Right lobe of liver (tissue), 6 donors: ENCODE measurements at regions not wholly inside any gene's neighbourhood (a gene's known extent, or its start where the extent isn't known, plus 50 kb on each side); places are given as distances from the start of the nearest gene placed in this dataset.

Experiments
- ATAC-seq, 4 donors: fragments of 200-7000 bp; cut with Tn5 transposase; one replicate each; pipeline ENCODE4 v1.9.1; 2020; ENCODE audit warnings: mild to moderate bottlenecking in 4 of 4, moderate library complexity in 4 of 4
- DNase-seq, 3 donors: peaks; one replicate each; pipeline ENCODE4 v3.0.0-alpha.2; 2020
- H3K27ac ChIP-seq, 3 donors: fragments of 200-600 bp; one replicate each; pipeline ENCODE4 v1.8.0; 2022
- H3K27me3 ChIP-seq, 2 donors: fragments of 200-600 bp; one replicate each; pipeline ENCODE4 v1.8.0; 2022
- H3K36me3 ChIP-seq, 4 donors: fragments of 200-600 bp; sonication (generic) in 1 of 4; one replicate each; pipeline versions ENCODE4 v1.5.1 to v1.8.0; 2017 to 2022; ENCODE audit warnings: control low read depth in 1 of 4
- H3K4me1 ChIP-seq, 4 donors: fragments of 200-600 bp; sonication (generic) in 1 of 4; one replicate each; pipeline versions ENCODE4 v1.5.1 to v1.8.0; 2017 to 2022; ENCODE audit warnings: control low read depth in 1 of 4
- H3K4me3 ChIP-seq, 3 donors: fragments of 200-600 bp; one replicate each; pipeline ENCODE4 v1.8.0; 2022
- H3K9me3 ChIP-seq, 4 donors: fragments of 200-600 bp; sonication (generic) in 1 of 4; one replicate each; pipeline versions ENCODE4 v1.5.1 to v1.8.0; 2017 to 2022; ENCODE audit warnings: control low read depth in 1 of 4
- POLR2A ChIP-seq: fragments of 450-650 bp; IDR thresholded peaks from one replicate; pipeline ENCODE4 v1.6.1; 2017; ENCODE audit warnings: antibody characterized with exemption, mild to moderate bottlenecking
- WGBS: methylation state at CpG from one replicate; pipeline ENCODE4 v1.1.6; 2018; ENCODE audit warnings: low coverage, low lambda C conversion rate; ENCODE audit not compliant: insufficient coverage; ENCODE audit errors: missing lambda C conversion rate; 5-methylcytosine and 5-hydroxymethylcytosine counted together
- intact Hi-C, 2 donors: fragments of 100-400 bp; cut with DNase I; formaldehyde crosslinking; loops; one replicate each; pipeline versions ENCODE4 v1.11.2 to v1.14.1; 2022
- TF ChIP-seq, protein P1 (sequence below), 4 donors: fragments of 200-600 bp in 3 of 4; fragments of 450-650 bp in 1 of 4; IDR thresholded peaks; one replicate each; pipeline versions ENCODE4 v1.5.1 to v1.8.0; 2016 to 2022; ENCODE audit warnings: antibody characterized with exemption in 4 of 4, mild to moderate bottlenecking in 2 of 4
- donor health status: DM: no; HTN: yes; CAD: no.
- donor health status: DM: no; HTN: no; CAD: no.
- donor health status: DM: no; HTN: no; CAD: no.
- donor health status: DM: no; HTN: yes; CAD: no.
- donor health status: DM: no; HTN: yes; CAD: no.

DNA sequence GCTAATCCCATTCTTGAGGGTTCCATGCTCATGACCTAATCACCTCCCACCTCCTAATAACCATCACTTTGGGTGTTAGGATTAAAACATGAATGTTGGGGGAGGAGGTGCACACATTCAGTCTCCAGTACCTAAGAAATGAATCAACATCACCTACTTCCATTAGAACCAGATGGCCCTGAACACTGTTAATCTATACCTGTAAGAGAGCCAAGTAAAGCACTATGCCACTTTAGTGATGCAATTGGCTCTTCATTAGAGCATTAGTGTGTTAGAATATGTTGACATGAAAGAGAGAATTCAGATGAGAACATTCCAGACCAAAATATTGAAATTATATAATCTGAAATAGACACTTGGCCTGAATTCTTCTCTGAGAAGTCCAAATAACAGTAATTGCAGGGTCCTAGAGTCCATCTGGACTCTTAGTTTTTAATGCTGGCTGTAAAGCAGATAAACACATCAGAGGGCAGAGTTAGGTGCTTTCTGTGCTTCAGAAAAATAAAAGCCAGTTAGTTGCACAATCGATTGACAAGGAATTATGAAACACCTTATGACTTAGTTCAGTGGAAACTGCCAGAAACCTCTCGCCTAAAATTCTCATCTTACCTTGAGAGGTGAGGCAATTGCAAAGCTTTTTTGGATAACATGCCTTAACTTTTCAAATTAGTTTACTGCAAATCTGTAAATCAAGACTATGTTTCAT, 923.7 kb downstream of the SLC4A3 start:
- WGBS = 20% methylated on average over 2 of the region's 2 CpGs
- H3K4me3 ChIP-seq = no peak overlapping the region
- TF ChIP-seq, protein P1, sequence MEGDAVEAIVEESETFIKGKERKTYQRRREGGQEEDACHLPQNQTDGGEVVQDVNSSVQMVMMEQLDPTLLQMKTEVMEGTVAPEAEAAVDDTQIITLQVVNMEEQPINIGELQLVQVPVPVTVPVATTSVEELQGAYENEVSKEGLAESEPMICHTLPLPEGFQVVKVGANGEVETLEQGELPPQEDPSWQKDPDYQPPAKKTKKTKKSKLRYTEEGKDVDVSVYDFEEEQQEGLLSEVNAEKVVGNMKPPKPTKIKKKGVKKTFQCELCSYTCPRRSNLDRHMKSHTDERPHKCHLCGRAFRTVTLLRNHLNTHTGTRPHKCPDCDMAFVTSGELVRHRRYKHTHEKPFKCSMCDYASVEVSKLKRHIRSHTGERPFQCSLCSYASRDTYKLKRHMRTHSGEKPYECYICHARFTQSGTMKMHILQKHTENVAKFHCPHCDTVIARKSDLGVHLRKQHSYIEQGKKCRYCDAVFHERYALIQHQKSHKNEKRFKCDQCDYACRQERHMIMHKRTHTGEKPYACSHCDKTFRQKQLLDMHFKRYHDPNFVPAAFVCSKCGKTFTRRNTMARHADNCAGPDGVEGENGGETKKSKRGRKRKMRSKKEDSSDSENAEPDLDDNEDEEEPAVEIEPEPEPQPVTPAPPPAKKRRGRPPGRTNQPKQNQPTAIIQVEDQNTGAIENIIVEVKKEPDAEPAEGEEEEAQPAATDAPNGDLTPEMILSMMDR (IDR thresholded peaks at IDR 0.05) = no peak
- no peak for TF ChIP-seq POLR2A
- H3K36me3 ChIP-seq = no peaks in the 10 kb centered on the region
- peaks cover 0 to 8% (median 0%) of the 10 kb centered on the region in 4 donors for H3K4me1 ChIP-seq
- H3K9me3 ChIP-seq = no peaks in the 10 kb centered on the region
- intact Hi-C loops = no loop called here
- H3K27ac ChIP-seq = peak overlapping the region in 1 of 3 donors; percentile 42
- ATAC-seq (peak; percentile 37 to 90 (median 66)), DNase-seq (no peak)
- no peaks in the 10 kb centered on the region for H3K27me3 ChIP-seq

DNA sequence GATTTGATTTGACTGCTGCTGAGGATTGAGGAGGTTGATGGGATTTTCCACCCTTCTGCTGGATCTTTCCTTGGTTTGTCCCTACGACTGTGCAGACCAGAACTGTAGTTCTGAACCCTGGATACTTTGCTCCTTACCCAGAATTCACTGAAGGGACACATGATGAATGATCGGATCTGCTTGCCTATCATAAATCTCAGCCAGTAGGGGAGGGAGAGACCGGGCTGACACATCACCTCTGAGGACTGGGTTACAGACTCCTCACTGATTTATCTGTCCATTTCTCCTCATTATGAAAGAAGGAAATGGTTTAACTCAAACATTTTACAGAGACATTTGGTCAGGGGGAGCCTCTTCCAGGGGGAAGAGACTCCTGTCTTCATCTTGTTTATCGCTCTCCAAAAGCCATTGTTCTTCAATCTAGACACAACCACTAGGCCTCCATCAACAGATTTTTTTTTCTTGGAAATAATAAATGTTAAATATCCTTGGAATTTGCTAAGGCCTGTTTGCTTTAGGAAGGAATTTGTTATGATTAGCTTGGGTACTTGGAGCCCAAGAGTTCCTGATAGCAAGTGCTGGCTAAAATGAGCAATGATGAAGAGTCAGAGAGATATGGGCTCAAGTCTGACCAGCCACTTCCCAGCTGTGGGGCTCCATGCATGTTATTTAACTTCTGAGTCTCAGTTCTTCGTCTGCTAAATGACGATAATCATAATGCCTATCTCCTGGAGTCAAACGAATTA, 925.5 kb downstream of the SLC4A3 start:
- intact Hi-C loops = no loop called here
- 63% methylated on average over 5 of the region's 7 CpGs for WGBS
- ATAC-seq = no peak

DNA sequence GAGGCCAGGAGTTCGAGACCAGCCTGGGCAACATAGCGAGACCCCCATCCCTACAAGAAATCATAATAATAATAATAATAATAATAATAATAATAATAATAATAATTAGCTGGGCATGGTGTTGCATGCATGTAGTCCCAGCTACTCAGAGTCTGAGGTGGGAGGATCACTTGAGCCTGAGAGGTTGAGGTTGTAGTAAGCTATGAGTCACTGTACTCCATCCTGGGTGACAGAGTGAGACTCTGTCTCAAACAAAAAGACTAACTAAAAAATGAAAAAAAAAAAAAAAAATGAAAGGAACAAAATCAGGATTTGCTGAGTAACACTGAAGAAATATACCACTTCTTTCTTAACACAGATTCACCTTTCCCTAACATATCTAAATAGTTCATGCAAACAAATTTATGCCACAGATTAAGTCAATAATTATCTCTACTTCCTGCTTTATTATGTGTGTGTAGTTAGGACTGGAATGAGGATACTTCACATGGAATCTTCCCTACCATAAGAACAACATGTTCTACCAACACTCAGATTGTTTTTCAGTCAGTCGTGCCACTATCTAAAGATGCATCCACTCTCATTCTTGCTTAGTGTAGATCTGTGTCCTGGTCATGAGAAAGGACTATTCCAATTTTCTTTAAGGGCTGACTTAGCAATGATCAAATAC, 928.7 kb downstream of the SLC4A3 start:
- Histone ChIP-seq H3K36me3 (no peaks in the 10 kb centered on the region), H3K9me3 (no peaks in the 10 kb centered on the region), H3K4me3 (no peak overlapping the region), H3K27ac (no peak overlapping the region), H3K27me3 (no peaks in the 10 kb centered on the region), H3K4me1 (peaks cover 0 to 7% (median 0%) of the 10 kb centered on the region in 4 donors)
- WGBS = 57% methylated on average over 3 of the region's 3 CpGs
- TF ChIP-seq, protein P1 (IDR thresholded peaks at IDR 0.05) = no peak
- TF ChIP-seq POLR2A = no peak
- no peak for DNase-seq
- no peak for ATAC-seq
- intact Hi-C loops = no loop called here

More for the DNA sequence above, 925.5 kb downstream of the SLC4A3 start:
- Histone ChIP-seq H3K27ac (no peak overlapping the region), H3K4me3 (no peak overlapping the region), H3K36me3 (no peaks in the 10 kb centered on the region), H3K4me1 (peaks cover 0 to 8% (median 0%) of the 10 kb centered on the region in 4 donors), H3K9me3 (no peaks in the 10 kb centered on the region), H3K27me3 (no peaks in the 10 kb centered on the region)
- no peak for DNase-seq
- TF ChIP-seq, protein P1 (IDR thresholded peaks at IDR 0.05) = no peak
- no peak for TF ChIP-seq POLR2A

DNA sequence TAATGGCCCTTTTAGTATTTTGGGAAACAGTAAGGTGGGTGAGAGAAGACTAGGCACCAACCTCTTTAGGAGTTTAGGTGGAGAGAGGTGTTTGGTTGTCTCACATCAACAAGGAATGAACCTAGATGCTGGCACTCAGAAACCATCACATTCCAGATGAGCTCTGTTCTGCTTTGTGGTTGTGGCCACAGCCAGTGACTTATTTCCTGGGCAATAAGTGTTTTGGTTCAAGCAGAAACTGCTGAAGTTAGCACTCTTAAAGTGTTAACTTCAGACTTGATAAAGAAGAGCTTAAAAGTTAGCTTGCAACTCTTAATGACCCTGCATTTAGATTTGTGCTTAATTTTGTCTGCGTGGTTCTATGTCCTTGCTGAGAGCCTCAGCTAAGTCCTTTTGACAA, 929.2 kb downstream of the SLC4A3 start:
- TF ChIP-seq, protein P1 (IDR thresholded peaks at IDR 0.05) = no peak
- TF ChIP-seq POLR2A = no peak
- no peaks in the 10 kb centered on the region for H3K27me3 ChIP-seq
- H3K4me3 ChIP-seq = no peak overlapping the region
- WGBS = 50% methylated on average over 1 of the region's 1 CpG
- no peak overlapping the region for H3K27ac ChIP-seq
- no peaks in the 10 kb centered on the region for H3K9me3 ChIP-seq
- intact Hi-C loops = no loop called here
- H3K4me1 ChIP-seq = peaks cover 0 to under 1% (median 0%) of the 10 kb centered on the region in 4 donors
- H3K36me3 ChIP-seq = no peaks in the 10 kb centered on the region
- DNase-seq = no peak
- no peak for ATAC-seq
